ENCODE measurements at regions not wholly inside any gene's neighbourhood (a gene's known extent, or its start where the extent isn't known, plus 50 kb on each side); places are given as distances from the start of the nearest gene placed in this dataset.

- no peaks in the 10 kb centered on the region for H3K36me3 ChIP-seq
- 89 to 97% (median 92%) methylated on average over 1 of the region's 1 CpG for WGBS, 5 donors
- TF ChIP-seq EP300 (IDR thresholded peaks at IDR 0.05) (no peak), POLR2A (IDR thresholded peaks at IDR 0.05) (no peak), CTCF (IDR thresholded peaks at IDR 0.05) (no peak), POLR2AphosphoS5 (IDR thresholded peaks at IDR 0.05) (peak in 1 of 3 donors; percentile 22)
- peak in 1 of 2 donors; percentile 40 for DNase-seq
- intact Hi-C loops (cut with DNase I; ENCODE audit: low total_unique reads) = no loop called here
- H3K4me3 ChIP-seq = no peak overlapping the region
- no peaks in the 10 kb centered on the region for H3K27me3 ChIP-seq
- H3K27ac ChIP-seq = peak overlapping the region in 2 of 5 donors; percentile 29 to 61
- no peaks in the 10 kb centered on the region for H3K9me3 ChIP-seq
- peaks cover 0 to 14% (median 6%) of the 10 kb centered on the region in 4 donors for H3K4me1 ChIP-seq
These were observed 156.2 kb downstream of the CAND1 start for GRCh38 chr12:67425394-67425793.

- intact Hi-C loops (cut with DNase I; ENCODE audit: low total_unique reads) = no loop called here
- Histone ChIP-seq H3K9me3 (no peaks in the 10 kb centered on the region), H3K27ac (peak overlapping the region in 2 of 5 donors; percentile 29 to 61), H3K4me1 (peaks cover 0 to 18% (median 6%) of the 10 kb centered on the region in 4 donors), H3K27me3 (no peaks in the 10 kb centered on the region), H3K4me3 (no peak overlapping the region), H3K36me3 (no peaks in the 10 kb centered on the region)
- TF ChIP-seq EP300 (IDR thresholded peaks at IDR 0.05) (no peak), POLR2AphosphoS5 (IDR thresholded peaks at IDR 0.05) (peak in 1 of 3 donors; percentile 48), POLR2A (IDR thresholded peaks at IDR 0.05) (no peak)
- DNase-seq = peak in 1 of 2 donors; percentile 74
- 22 to 46% (median 37%) methylated on average over 2 of the region's 2 CpGs for WGBS, 5 donors
These were observed 156.9 kb downstream of the CAND1 start for GRCh38 chr12:67426067-67426466.

- Histone ChIP-seq H3K36me3 (no peaks in the 10 kb centered on the region), H3K27ac (no peak overlapping the region), H3K4me1 (peaks cover 0 to 29% (median 6%) of the 10 kb centered on the region in 4 donors), H3K4me3 (no peak overlapping the region), H3K9me3 (no peaks in the 10 kb centered on the region), H3K27me3 (no peaks in the 10 kb centered on the region)
- DNase-seq = no peak
- TF ChIP-seq POLR2AphosphoS5 (IDR thresholded peaks at IDR 0.05) = no peak
- TF ChIP-seq CTCF (IDR thresholded peaks at IDR 0.05) = no peak
- no peak for TF ChIP-seq EP300 (IDR thresholded peaks at IDR 0.05)
- TF ChIP-seq POLR2A (IDR thresholded peaks at IDR 0.05) = no peak
- intact Hi-C loops (cut with DNase I; ENCODE audit: low total_unique reads) = no loop called here
- WGBS, 5 donors = 89 to 94% (median 89%) methylated on average over 4 of the region's 4 CpGs
These were observed 158.2 kb downstream of the CAND1 start for GRCh38 chr12:67427336-67427735.

- no peaks in the 10 kb centered on the region for H3K27me3 ChIP-seq
- H3K36me3 ChIP-seq = no peaks in the 10 kb centered on the region
- intact Hi-C loops (cut with DNase I; ENCODE audit: low total_unique reads) = no loop called here
- 50 to 68% (median 58%) methylated on average over 2 of the region's 2 CpGs for WGBS, 5 donors
- no peaks in the 10 kb centered on the region for H3K9me3 ChIP-seq
- H3K27ac ChIP-seq = no peak overlapping the region
- H3K4me3 ChIP-seq = no peak overlapping the region
- TF ChIP-seq POLR2AphosphoS5 (IDR thresholded peaks at IDR 0.05) (no peak), EP300 (IDR thresholded peaks at IDR 0.05) (no peak), POLR2A (IDR thresholded peaks at IDR 0.05) (no peak), CTCF (IDR thresholded peaks at IDR 0.05) (no peak)
- DNase-seq = no peak
- H3K4me1 ChIP-seq = peaks cover 0 to 32% (median 6%) of the 10 kb centered on the region in 4 donors
These were observed 159.3 kb downstream of the CAND1 start for GRCh38 chr12:67428431-67428830.

DNA sequence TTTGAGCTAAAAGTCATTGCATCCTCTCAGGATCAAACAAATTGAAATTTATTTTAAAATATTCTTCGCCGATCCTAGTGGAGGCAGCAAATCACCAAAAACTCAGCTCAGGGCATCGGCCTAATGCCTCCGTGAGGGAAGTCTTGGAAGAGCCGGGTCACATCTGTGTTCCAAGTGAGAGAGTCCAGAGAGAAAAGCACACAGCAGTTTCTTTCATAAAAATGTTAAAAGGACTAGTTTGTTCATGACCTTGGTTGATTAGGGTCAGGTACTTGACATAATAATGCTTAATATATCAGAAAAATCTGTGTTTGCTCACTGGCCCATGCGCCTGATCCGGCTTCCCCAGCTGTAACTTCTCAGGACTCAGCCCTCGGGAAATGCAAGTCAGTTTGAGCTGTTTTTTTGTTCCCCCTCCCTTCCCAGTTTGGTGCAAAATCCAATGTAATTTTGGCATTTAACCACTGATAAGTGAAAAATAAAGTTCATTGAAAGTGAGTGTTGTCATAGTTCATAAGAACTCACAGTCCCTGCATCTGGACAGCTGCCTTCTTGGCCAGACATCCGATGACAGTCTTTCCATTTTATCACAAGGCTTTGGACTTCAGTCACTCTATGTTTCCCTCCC is 161.7 kb downstream of the CAND1 start:
- Histone ChIP-seq H3K9me3 (no peaks in the 10 kb centered on the region), H3K36me3 (no peaks in the 10 kb centered on the region), H3K4me1 (peaks cover 4 to 55% (median 16%) of the 10 kb centered on the region in 4 donors), H3K4me3 (no peak overlapping the region), H3K27me3 (no peaks in the 10 kb centered on the region), H3K27ac (peak overlapping the region in 3 of 5 donors; percentile 41 to 53 (median 52))
- TF ChIP-seq POLR2AphosphoS5 (IDR thresholded peaks at IDR 0.05) = peak in 2 of 3 donors; percentile 0 to 5
- no peak for TF ChIP-seq CTCF (IDR thresholded peaks at IDR 0.05)
- 54 to 66% (median 64%) methylated on average over 9 of the region's 9 CpGs for WGBS, 5 donors
- DNase-seq = peak in 1 of 2 donors; percentile 91
- intact Hi-C loops (cut with DNase I; ENCODE audit: low total_unique reads) = loop anchor here (10.0 kb wide), 1 partner anchor 66 kb away; no protein-coding TSS in a partner anchor

Data from stomach (tissue), 8 donors.